Gastroesophageal sphincter (tissue), 3 donors: ENCODE measurements at regions not wholly inside any gene's neighbourhood (a gene's known extent, or its start where the extent isn't known, plus 50 kb on each side); places are given as distances from the start of the nearest gene placed in this dataset.

Experiments used
- CTCF ChIP-seq, 4 experiments: fragments of 200-600 bp in 2 of 4; fragments of 450-650 bp in 2 of 4; sonication (generic) in 1 of 4; IDR thresholded peaks; one replicate each; pipeline ENCODE4 v1.5.1; 2017 to 2019; ENCODE audit warnings: antibody characterized with exemption in 4 of 4, mild to moderate bottlenecking in 2 of 4, moderate library complexity in 2 of 4
- POLR2A ChIP-seq, 2 donors: fragments of 450-650 bp; IDR thresholded peaks; one replicate each; pipeline ENCODE4 v1.6.1; 2017; ENCODE audit warnings: antibody characterized with exemption in 2 of 2, mild to moderate bottlenecking in 2 of 2, moderate library complexity in 1 of 2

- TF ChIP-seq POLR2A (IDR thresholded peaks at IDR 0.05) (no peak), CTCF (IDR thresholded peaks at IDR 0.05) (no peak)
Observed at GRCh38 chr16:65176603-65177002, 54.7 kb upstream of the CDH11 start.
